Glutamatergic neuron (in vitro differentiated cells): ENCODE measurements at regions not wholly inside any gene's neighbourhood (a gene's known extent, or its start where the extent isn't known, plus 50 kb on each side); places are given as distances from the start of the nearest gene placed in this dataset.
"Not testable (repeated sequence)": the region's sequence is repeated elsewhere in the genome, so short reads cannot be mapped to it uniquely, and the experiment has no call there.

Source experiments
- DNase-seq: peaks from one replicate; pipeline ENCODE4 v3.0.0; 2022
- H3K27ac Mint-ChIP-seq: one replicate; pipeline ENCODE4 v1.8.0; 2020; ENCODE audit warnings: mild to moderate bottlenecking, mixed read lengths, inconsistent platforms; ENCODE audit not compliant: unreplicated experiment
- H3K27me3 Mint-ChIP-seq: one replicate; pipeline ENCODE4 v1.8.0; 2020; ENCODE audit warnings: mild to moderate bottlenecking, moderate library complexity, mixed read lengths, inconsistent platforms; ENCODE audit not compliant: unreplicated experiment
- H3K36me3 Mint-ChIP-seq: one replicate; pipeline ENCODE4 v1.8.0; 2020; ENCODE audit warnings: mild to moderate bottlenecking, mixed read lengths, inconsistent platforms; ENCODE audit not compliant: unreplicated experiment
- H3K4me1 Mint-ChIP-seq: one replicate; pipeline ENCODE4 v1.8.0; 2020; ENCODE audit warnings: mild to moderate bottlenecking, low read depth, mixed read lengths, inconsistent platforms; ENCODE audit not compliant: unreplicated experiment
- H3K4me3 Mint-ChIP-seq: one replicate; pipeline ENCODE4 v1.8.0; 2020; ENCODE audit warnings: mild to moderate bottlenecking, mixed read lengths, inconsistent platforms; ENCODE audit not compliant: unreplicated experiment
- H3K9me3 Mint-ChIP-seq: one replicate; pipeline ENCODE4 v1.8.0; 2020; ENCODE audit warnings: mild to moderate bottlenecking, moderate library complexity, mixed read lengths, inconsistent platforms; ENCODE audit not compliant: unreplicated experiment
- TF ChIP-seq, protein P1 (sequence below): fragments of 200-600 bp; sonication (generic); IDR thresholded peaks from one replicate; pipeline ENCODE4 v1.5.0; 2021; ENCODE audit not compliant: partially characterized antibody, unreplicated experiment

DNA sequence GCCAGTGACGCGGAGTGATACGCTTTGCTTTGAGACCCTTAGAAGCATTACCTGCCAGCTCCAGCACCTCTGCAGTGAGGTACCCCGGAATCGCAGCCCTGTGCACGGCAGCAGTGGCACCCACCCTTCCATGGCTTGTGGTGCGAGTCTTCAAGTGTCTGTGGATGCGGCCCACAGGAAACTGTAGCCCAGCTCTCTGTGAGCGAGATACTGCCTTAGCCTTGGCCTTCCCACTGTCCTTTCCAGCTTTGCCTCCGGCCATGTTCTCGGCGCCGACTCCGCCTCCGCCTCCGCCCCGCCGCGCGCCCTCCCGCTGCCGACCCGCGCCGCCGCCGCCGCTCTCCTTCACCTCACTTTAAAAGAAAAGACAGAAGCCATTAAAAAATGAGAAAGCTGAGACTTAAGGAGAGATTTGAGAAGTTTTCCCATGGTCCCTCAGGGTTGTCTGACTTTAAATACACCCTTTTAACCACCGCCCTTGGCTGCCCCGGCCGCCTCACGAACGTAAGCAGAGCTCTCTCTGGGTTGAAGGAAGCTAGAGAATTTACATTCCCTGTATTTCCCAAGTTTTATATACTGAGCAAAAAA is 78.5 kb upstream of the FAM174B start:
- no peaks in the 10 kb centered on the region for H3K9me3 Mint-ChIP-seq
- H3K36me3 Mint-ChIP-seq, result no peaks in the 10 kb centered on the region
- peak; percentile 34 for DNase-seq
- H3K4me3 Mint-ChIP-seq, result peak overlapping the region; percentile 83
- no peaks in the 10 kb centered on the region for H3K27me3 Mint-ChIP-seq
- no peaks in the 10 kb centered on the region for H3K4me1 Mint-ChIP-seq
- TF ChIP-seq, protein P1, sequence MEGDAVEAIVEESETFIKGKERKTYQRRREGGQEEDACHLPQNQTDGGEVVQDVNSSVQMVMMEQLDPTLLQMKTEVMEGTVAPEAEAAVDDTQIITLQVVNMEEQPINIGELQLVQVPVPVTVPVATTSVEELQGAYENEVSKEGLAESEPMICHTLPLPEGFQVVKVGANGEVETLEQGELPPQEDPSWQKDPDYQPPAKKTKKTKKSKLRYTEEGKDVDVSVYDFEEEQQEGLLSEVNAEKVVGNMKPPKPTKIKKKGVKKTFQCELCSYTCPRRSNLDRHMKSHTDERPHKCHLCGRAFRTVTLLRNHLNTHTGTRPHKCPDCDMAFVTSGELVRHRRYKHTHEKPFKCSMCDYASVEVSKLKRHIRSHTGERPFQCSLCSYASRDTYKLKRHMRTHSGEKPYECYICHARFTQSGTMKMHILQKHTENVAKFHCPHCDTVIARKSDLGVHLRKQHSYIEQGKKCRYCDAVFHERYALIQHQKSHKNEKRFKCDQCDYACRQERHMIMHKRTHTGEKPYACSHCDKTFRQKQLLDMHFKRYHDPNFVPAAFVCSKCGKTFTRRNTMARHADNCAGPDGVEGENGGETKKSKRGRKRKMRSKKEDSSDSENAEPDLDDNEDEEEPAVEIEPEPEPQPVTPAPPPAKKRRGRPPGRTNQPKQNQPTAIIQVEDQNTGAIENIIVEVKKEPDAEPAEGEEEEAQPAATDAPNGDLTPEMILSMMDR, result no peak
- H3K27ac Mint-ChIP-seq, result no peak overlapping the region

DNA sequence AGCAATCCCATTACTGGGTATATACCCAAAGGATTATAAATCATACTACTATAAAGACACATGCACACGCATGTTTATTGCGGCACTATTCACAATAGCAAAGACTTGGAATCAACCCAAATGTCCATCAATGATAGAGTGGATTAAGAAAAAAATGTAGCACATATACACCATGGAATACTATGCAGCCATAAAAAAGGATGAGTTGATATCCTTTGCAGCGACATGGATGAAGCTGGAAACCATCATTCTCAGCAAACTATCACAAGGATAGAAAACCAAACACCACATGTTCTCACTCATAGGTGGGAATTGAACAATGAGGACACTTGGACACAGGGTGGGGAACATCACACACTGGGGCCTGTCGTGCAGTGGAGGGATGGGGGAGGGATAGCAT is 83.7 kb upstream of the FAM174B start:
- not testable (repeated sequence) for H3K27ac Mint-ChIP-seq, H3K9me3 Mint-ChIP-seq, DNase-seq, H3K4me1 Mint-ChIP-seq, H3K4me3 Mint-ChIP-seq, H3K27me3 Mint-ChIP-seq, H3K36me3 Mint-ChIP-seq

DNA sequence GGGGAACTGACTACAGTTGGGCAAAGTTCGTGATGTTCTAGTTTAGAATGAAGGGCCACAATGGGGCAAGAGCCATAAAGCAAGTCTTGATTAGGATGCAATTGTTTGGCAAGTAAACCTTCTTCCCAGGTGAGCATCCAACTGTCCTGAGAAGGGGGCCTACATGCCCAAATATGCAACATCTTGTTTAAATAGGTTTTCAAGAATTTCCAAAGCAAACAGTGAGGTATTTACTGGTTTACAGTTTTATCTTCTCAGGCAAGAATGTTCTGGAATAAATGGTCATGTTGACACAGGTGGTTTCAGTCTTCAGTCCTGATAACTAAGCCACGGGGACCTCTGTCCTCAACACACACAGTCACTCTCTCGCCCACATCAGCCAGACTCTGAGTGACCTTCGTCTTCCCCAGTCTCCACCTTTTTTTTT is 90.3 kb upstream of the FAM174B start:
- H3K27me3 Mint-ChIP-seq, result peaks cover 3% of the 10 kb centered on the region

DNA sequence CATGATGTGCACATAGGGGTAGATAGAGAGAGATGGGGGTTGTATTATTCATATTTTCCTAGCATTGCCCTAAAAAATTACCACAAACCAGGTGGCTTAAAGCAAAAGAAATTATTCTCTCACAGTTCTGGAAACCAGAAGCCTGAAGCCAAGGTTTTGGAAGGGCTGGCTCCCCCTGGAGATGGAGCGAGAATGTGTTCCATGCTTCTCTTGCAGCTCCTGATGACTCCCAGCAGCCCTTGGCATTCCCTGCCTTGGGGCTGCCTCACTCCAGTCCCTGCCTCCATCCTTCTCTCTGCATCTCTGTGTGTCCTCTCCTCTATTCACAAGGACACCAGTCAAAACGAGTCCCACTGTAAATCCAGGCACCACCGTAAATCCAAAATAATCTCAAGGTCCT is 91.5 kb upstream of the FAM174B start:
- H3K4me1 Mint-ChIP-seq, result peaks cover 2% of the 10 kb centered on the region
- TF ChIP-seq, protein P1, result no peak
- H3K4me3 Mint-ChIP-seq, result no peak overlapping the region
- H3K9me3 Mint-ChIP-seq, result no peaks in the 10 kb centered on the region
- H3K27me3 Mint-ChIP-seq, result peaks cover 2% of the 10 kb centered on the region
- peaks cover 4% of the 10 kb centered on the region for H3K36me3 Mint-ChIP-seq
- no peak overlapping the region for H3K27ac Mint-ChIP-seq
- no peak for DNase-seq

More for the DNA sequence above, 90.3 kb upstream of the FAM174B start:
- Mint-ChIP-seq H3K9me3 (no peaks in the 10 kb centered on the region), H3K27ac (no peak overlapping the region), H3K4me3 (no peak overlapping the region), H3K36me3 (peaks cover 4% of the 10 kb centered on the region), H3K4me1 (peaks cover 2% of the 10 kb centered on the region)
- no peak for DNase-seq
- TF ChIP-seq, protein P1, result no peak

DNA sequence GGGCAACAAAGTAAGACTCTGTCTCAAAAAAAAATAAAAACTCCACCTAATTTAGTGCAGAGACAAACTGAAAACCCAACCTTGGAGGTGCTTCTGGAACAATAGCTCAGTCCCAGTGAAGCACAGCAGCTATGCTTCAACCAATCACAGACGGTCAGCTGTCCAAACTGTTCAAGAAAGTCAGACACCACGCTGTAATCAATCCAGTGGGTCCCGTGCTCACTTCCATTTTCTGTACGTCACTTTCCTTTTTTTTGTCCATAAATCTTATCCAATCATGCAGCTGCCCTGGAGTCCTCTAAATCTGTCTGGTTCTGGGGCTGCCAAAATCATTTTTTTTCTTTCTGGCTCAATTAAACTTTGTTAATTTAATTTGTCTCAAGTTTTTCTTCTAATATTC is 93.6 kb upstream of the FAM174B start:
- Mint-ChIP-seq H3K4me3 (no peak overlapping the region), H3K27ac (no peak overlapping the region), H3K9me3 (no peaks in the 10 kb centered on the region), H3K36me3 (peaks cover 4% of the 10 kb centered on the region), H3K4me1 (no peaks in the 10 kb centered on the region), H3K27me3 (no peaks in the 10 kb centered on the region)
- DNase-seq, result no peak
- TF ChIP-seq, protein P1, result no peak
